ENCODE measurements at regions not wholly inside any gene's neighbourhood (a gene's known extent, or its start where the extent isn't known, plus 50 kb on each side); places are given as distances from the start of the nearest gene placed in this dataset.

DNA sequence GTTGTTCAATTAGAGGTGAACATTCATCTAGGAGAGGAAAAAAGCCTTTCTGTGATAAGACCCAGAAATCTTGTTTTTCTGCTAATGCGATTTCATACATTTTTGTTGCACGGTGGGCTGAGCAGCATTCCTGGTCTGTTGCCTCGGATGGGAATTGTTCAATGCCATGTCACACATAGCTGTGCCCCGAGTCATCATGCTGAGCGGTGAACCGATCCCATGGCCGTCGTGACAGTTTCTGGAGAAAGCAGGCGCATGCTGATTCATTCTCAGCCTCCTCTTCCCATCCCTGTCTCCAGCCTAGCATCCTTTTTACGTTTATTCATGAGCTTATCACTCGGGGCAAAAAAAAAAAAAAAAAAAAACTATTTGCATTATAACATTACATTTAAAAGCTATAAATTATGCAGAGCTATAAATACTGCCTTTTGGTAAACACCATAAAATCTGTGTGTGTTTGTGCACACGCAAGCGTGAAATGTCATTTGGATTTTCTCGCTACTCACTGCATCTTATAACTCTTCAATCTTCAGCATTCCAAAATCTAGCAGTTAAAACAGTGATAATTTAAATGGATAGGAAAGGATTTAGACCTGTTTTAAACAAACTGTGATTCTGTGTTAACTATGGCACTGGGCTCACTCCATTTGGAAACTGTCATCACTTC lies 58.9 kb upstream of the IFNGR1 start:
- WGBS (ENCODE audit: insufficient coverage, insufficient replicate concordance, low lambda C conversion rate, missing lambda C conversion rate), result 77% methylated on average over 14 of the region's 14 CpGs
- ATAC-seq (no peak), DNase-seq (ENCODE audit: low read depth, low spot score) (no peak), FAIRE-seq (peak; percentile 59)
- Histone ChIP-seq H3K27ac (ENCODE audit: control insufficient read depth, insufficient read depth) (no peak overlapping the region), H3K4me2 (ENCODE audit: control insufficient read depth, insufficient read depth) (no peak overlapping the region), H4K20me1 (ENCODE audit: control insufficient read depth, insufficient read depth) (no peaks in the 10 kb centered on the region), H2AFZ (ENCODE audit: control insufficient read depth, low read depth, low read length) (no peak overlapping the region), H3K9me3 (replicated peaks; ENCODE audit: control insufficient read depth, insufficient read depth, low read length) (no peaks in the 10 kb centered on the region; the same call in 2 of the 3 replicates), H3K9ac (ENCODE audit: control insufficient read depth, insufficient read depth, low read length) (no peak overlapping the region), H3K79me2 (ENCODE audit: control insufficient read depth, insufficient read depth, low read length) (no peaks in the 10 kb centered on the region), H3K4me3 (no peak overlapping the region), H3K27me3 (replicated peaks in 1 of 2; ENCODE audit: control insufficient read depth in 2 of 2, insufficient read depth in 2 of 2, low read length in 1 of 2) (no peaks in the 10 kb centered on the region), H3K36me3 (ENCODE audit: control insufficient read depth in 2 of 2, insufficient read depth in 2 of 2, low read length in 1 of 2) (no peaks in the 10 kb centered on the region), H3K4me1 (ENCODE audit: control insufficient read depth, insufficient read depth, low read length) (peaks cover 9% of the 10 kb centered on the region)
- in situ Hi-C loops (cut with MboI) (no loop called here), intact Hi-C loops (cut with micrococcal nuclease; ENCODE audit: unreplicated experiment) (no loop called here)
- ChIA-PET SMC1A (ENCODE audit: uncharacterized antibody, unreplicated experiment) (interaction anchor here (0.6 to 4.6 kb wide), 14 partner anchors 9 to 591 kb away, joined by 3 to 38 read pairs (median 4); no protein-coding TSS in a partner anchor), RAD21 (ENCODE audit: unreplicated experiment) (interaction anchor here (0.7 to 3.3 kb wide), 9 partner anchors 14 to 201 kb away, joined by 3 to 22 read pairs (median 4); no protein-coding TSS in a partner anchor), CTCF (interaction anchor here (0.8 to 3.7 kb wide), 6 partner anchors 8 to 137 kb away, joined by 3 to 41 read pairs (median 5); no protein-coding TSS in a partner anchor), POLR2A (interaction anchor here (0.6 to 0.8 kb wide), 5 partner anchors 36 to 147 kb away, joined by 3 to 6 read pairs (median 5); no protein-coding TSS in a partner anchor)
- BruUV-seq (replicated peaks), result no TSS peak
- TF ChIP-seq MEF2A (IDR thresholded peaks at IDR 0.05; ENCODE audit: insufficient read depth, low read depth, low read length), result no peak
- TF ChIP-seq NR2C1 (IDR thresholded peaks at IDR 0.05), result no peak
- no peak for TF ChIP-seq RCOR1 (conservative IDR thresholded peaks at IDR 0.05; ENCODE audit: low read depth, low read length)
- TF ChIP-seq ESRRA (IDR thresholded peaks at IDR 0.05; ENCODE audit: low read length), result no peak
- TF ChIP-seq, protein P1, sequence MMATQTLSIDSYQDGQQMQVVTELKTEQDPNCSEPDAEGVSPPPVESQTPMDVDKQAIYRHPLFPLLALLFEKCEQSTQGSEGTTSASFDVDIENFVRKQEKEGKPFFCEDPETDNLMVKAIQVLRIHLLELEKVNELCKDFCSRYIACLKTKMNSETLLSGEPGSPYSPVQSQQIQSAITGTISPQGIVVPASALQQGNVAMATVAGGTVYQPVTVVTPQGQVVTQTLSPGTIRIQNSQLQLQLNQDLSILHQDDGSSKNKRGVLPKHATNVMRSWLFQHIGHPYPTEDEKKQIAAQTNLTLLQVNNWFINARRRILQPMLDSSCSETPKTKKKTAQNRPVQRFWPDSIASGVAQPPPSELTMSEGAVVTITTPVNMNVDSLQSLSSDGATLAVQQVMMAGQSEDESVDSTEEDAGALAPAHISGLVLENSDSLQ (IDR thresholded peaks at IDR 0.05), result no peak
- TF ChIP-seq EGR1 (IDR thresholded peaks at IDR 0.05; ENCODE audit: borderline replicate concordance in 1 of 2, low read depth in 2 of 2, low read length in 2 of 2), result no peak
- no peak for TF ChIP-seq TCF7 (IDR thresholded peaks at IDR 0.05; ENCODE audit: borderline replicate concordance)
- TF ChIP-seq PAX5 (IDR thresholded peaks at IDR 0.05; ENCODE audit: borderline replicate concordance, low read depth, low read length), result no peak
- no peak for TF ChIP-seq YY1 (IDR thresholded peaks at IDR 0.05; ENCODE audit: low read depth, low read length)
- no peak for TF ChIP-seq CEBPB (IDR thresholded peaks at IDR 0.05; ENCODE audit: borderline replicate concordance in 1 of 2, low read depth in 2 of 2, low read length in 2 of 2)
- no peak for TF ChIP-seq RELA (IDR thresholded peaks at IDR 0.05; ENCODE audit: borderline replicate concordance, partially characterized antibody)
- TF ChIP-seq HDAC6 (IDR thresholded peaks at IDR 0.05; ENCODE audit: unreplicated experiment), result no peak
- TF ChIP-seq RFX5 (IDR thresholded peaks at IDR 0.05; ENCODE audit: low read depth, low read length), result no peak
- TF ChIP-seq IRF4 (IDR thresholded peaks at IDR 0.05; ENCODE audit: low read depth, low read length), result no peak
- TF ChIP-seq WRNIP1 (IDR thresholded peaks at IDR 0.05; ENCODE audit: borderline replicate concordance, low read depth, low read length), result no peak
- TF ChIP-seq GABPA (IDR thresholded peaks at IDR 0.05; ENCODE audit: low read depth), result no peak
- TF ChIP-seq YBX1 (IDR thresholded peaks at IDR 0.05), result no peak
- TF ChIP-seq JUNB (IDR thresholded peaks at IDR 0.05), result no peak
- no peak for TF ChIP-seq POLR2AphosphoS2 (IDR thresholded peaks at IDR 0.05; ENCODE audit: low read depth, low read length)

All from GM12878 (cell line).